PFSK-1 (cell line): ENCODE measurements at regions not wholly inside any gene's neighbourhood (a gene's known extent, or its start where the extent isn't known, plus 50 kb on each side); places are given as distances from the start of the nearest gene placed in this dataset.

Experiments
- POLR2AphosphoS5 ChIP-seq: IDR thresholded peaks from 2 replicates; pipeline ENCODE4 v1.6.1; 2012; ENCODE audit warnings: low read depth, mild to moderate bottlenecking, control low read depth, low read length, moderate library complexity
- REST ChIP-seq, 2 experiments: IDR thresholded peaks; 2 replicates each; pipeline versions ENCODE4 v1.6.1 to v1.8.0; 2011 to 2012; ENCODE audit warnings: low read depth in 2 of 2, low read length in 2 of 2, control low read depth in 1 of 2, inconsistent platforms in 1 of 2, mild to moderate bottlenecking in 1 of 2, moderate library complexity in 1 of 2; ENCODE audit not compliant: insufficient read depth in 1 of 2
- SIN3A ChIP-seq: IDR thresholded peaks from 2 replicates; pipeline ENCODE4 v1.6.1; 2012; ENCODE audit warnings: mild to moderate bottlenecking, low read length, moderate library complexity, borderline replicate concordance; ENCODE audit not compliant: insufficient read depth

DNA sequence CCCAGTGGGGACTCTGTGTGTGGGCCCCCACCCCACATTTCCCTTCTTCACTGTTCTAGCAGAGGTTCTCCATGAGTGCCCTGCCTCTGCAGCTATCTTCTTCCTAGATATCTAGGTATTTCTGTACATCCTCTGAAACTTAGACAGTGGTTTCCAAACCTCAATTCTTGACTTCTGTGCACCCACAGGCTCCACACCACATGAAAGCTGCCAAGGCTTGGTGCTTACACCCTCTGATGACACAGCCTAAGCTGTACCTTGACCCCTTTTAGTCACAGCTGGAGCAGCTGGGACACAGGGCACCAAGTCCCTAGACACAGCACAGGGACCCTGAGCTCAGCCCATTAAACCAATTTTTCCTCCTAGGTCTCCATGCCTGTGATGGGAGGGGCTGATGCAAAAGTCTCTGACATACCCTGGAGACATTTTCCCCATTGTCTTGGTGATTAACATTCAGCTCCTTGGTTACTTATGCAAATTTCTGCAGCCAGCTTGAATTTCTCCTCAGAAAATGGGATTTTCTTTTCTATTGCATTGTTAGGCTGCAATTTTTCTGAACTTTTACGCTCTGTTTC lies 304.5 kb downstream of the OTOL1 start:
- TF ChIP-seq POLR2AphosphoS5 (no peak), SIN3A (no peak), REST (IDR thresholded peaks at IDR 0.05; ENCODE audit: insufficient read depth in 1 of 2, low read depth in 2 of 2, low read length in 2 of 2) (no peak)
